ENCODE measurements at regions not wholly inside any gene's neighbourhood (a gene's known extent, or its start where the extent isn't known, plus 50 kb on each side); places are given as distances from the start of the nearest gene placed in this dataset.

- Histone ChIP-seq H3K4me1 (no peaks in the 10 kb centered on the region), H3K9me3 (no peaks in the 10 kb centered on the region), H3K4me3 (ENCODE audit: low read depth, low read length) (no peak overlapping the region), H3K36me3 (ENCODE audit: control insufficient read depth, insufficient read depth, low read length) (no peaks in the 10 kb centered on the region), H3K27me3 (replicated peaks; ENCODE audit: control insufficient read depth, insufficient read depth, low read length) (no peaks in the 10 kb centered on the region)
- Mint-ChIP-seq H3K27ac (ENCODE audit: unreplicated experiment) (no peak overlapping the region), H3K4me3 (ENCODE audit: unreplicated experiment) (no peak overlapping the region), H3K27me3 (ENCODE audit: insufficient read depth, unreplicated experiment) (no peaks in the 10 kb centered on the region), H3K4me1 (ENCODE audit: low read depth, unreplicated experiment) (no peaks in the 10 kb centered on the region), H3K36me3 (ENCODE audit: insufficient read depth, unreplicated experiment) (no peaks in the 10 kb centered on the region), H3K9me3 (ENCODE audit: unreplicated experiment) (no peaks in the 10 kb centered on the region)
- DNase-seq = no peak
- ChIA-PET POLR2A (no interaction called here), CTCF (no interaction called here)
- intact Hi-C loops (cut with micrococcal nuclease; ENCODE audit: unreplicated experiment) = no loop called here
- no TSS peak for BruUV-seq (replicated peaks)
- TF ChIP-seq CTCF (IDR thresholded peaks at IDR 0.05; ENCODE audit: insufficient read depth in 1 of 2, low read depth in 1 of 2, low read length in 1 of 2, severe bottlenecking in 1 of 2, unreplicated experiment in 1 of 2) = no peak
Observed at GRCh38 chr1:221241157-221241556, 361.9 kb downstream of the HLX start.

GRCh38 chr1:221241592-221241991 is 362.3 kb downstream of the HLX start:
- H3K4me1 Mint-ChIP-seq (ENCODE audit: low read depth, unreplicated experiment) = no peaks in the 10 kb centered on the region
- ChIA-PET POLR2A (no interaction called here), CTCF (no interaction called here)
- DNase-seq = no peak
- H3K27me3 ChIP-seq (replicated peaks; ENCODE audit: control insufficient read depth, insufficient read depth, low read length) = no peaks in the 10 kb centered on the region
- H3K4me3 ChIP-seq (ENCODE audit: low read depth, low read length) = no peak overlapping the region
- H3K27me3 Mint-ChIP-seq (ENCODE audit: insufficient read depth, unreplicated experiment) = no peaks in the 10 kb centered on the region
- H3K9me3 Mint-ChIP-seq (ENCODE audit: unreplicated experiment) = no peaks in the 10 kb centered on the region
- intact Hi-C loops (cut with micrococcal nuclease; ENCODE audit: unreplicated experiment) = no loop called here
- no peak for TF ChIP-seq CTCF (IDR thresholded peaks at IDR 0.05; ENCODE audit: insufficient read depth in 1 of 2, low read depth in 1 of 2, low read length in 1 of 2, severe bottlenecking in 1 of 2, unreplicated experiment in 1 of 2)
- no peaks in the 10 kb centered on the region for H3K36me3 ChIP-seq (ENCODE audit: control insufficient read depth, insufficient read depth, low read length)
- H3K9me3 ChIP-seq = no peaks in the 10 kb centered on the region
- no peak overlapping the region for H3K27ac Mint-ChIP-seq (ENCODE audit: unreplicated experiment)
- no peaks in the 10 kb centered on the region for H3K4me1 ChIP-seq
- H3K36me3 Mint-ChIP-seq (ENCODE audit: insufficient read depth, unreplicated experiment) = no peaks in the 10 kb centered on the region
- H3K4me3 Mint-ChIP-seq (ENCODE audit: unreplicated experiment) = no peak overlapping the region
- no TSS peak for BruUV-seq (replicated peaks)

- Histone ChIP-seq H3K9me3 (no peaks in the 10 kb centered on the region), H3K27me3 (replicated peaks; ENCODE audit: control insufficient read depth, insufficient read depth, low read length) (no peaks in the 10 kb centered on the region), H3K4me3 (ENCODE audit: low read depth, low read length) (no peak overlapping the region), H3K36me3 (ENCODE audit: control insufficient read depth, insufficient read depth, low read length) (no peaks in the 10 kb centered on the region), H3K4me1 (no peaks in the 10 kb centered on the region)
- POLR2A ChIA-PET = no interaction called here
- Mint-ChIP-seq H3K9me3 (ENCODE audit: unreplicated experiment) (no peaks in the 10 kb centered on the region), H3K4me3 (ENCODE audit: unreplicated experiment) (no peak overlapping the region), H3K27me3 (ENCODE audit: insufficient read depth, unreplicated experiment) (no peaks in the 10 kb centered on the region), H3K36me3 (ENCODE audit: insufficient read depth, unreplicated experiment) (no peaks in the 10 kb centered on the region), H3K4me1 (ENCODE audit: low read depth, unreplicated experiment) (no peaks in the 10 kb centered on the region), H3K27ac (ENCODE audit: unreplicated experiment) (no peak overlapping the region)
- DNase-seq = no peak
- intact Hi-C loops (cut with micrococcal nuclease; ENCODE audit: unreplicated experiment) = no loop called here
- no peak for TF ChIP-seq CTCF (IDR thresholded peaks at IDR 0.05; ENCODE audit: insufficient read depth in 1 of 2, low read depth in 1 of 2, low read length in 1 of 2, severe bottlenecking in 1 of 2, unreplicated experiment in 1 of 2)
- CTCF ChIA-PET = no interaction called here
- no TSS peak for BruUV-seq (replicated peaks)
Observed at GRCh38 chr1:221246067-221246466, 366.8 kb downstream of the HLX start.

All from Caco-2 (cell line).